Duodenal mucosa (tissue), 2 donors: ENCODE measurements at regions not wholly inside any gene's neighbourhood (a gene's known extent, or its start where the extent isn't known, plus 50 kb on each side); places are given as distances from the start of the nearest gene placed in this dataset.

Experiments used
- H3K27ac ChIP-seq: one replicate; pipeline ENCODE4 v1.7.0; 2013; ENCODE audit warnings: low read depth, low read length
- H3K27me3 ChIP-seq, 2 donors: one replicate each; pipeline ENCODE4 v1.7.0; 2013; ENCODE audit warnings: low read length in 2 of 2, control low read depth in 1 of 2; ENCODE audit not compliant: insufficient read depth in 2 of 2, control insufficient read depth in 1 of 2
- H3K36me3 ChIP-seq, 2 donors: one replicate each; pipeline ENCODE4 v1.7.0; 2013; ENCODE audit warnings: low read length in 2 of 2, control low read depth in 1 of 2; ENCODE audit not compliant: insufficient read depth in 2 of 2, control insufficient read depth in 1 of 2
- H3K4me1 ChIP-seq, 2 donors: one replicate each; pipeline ENCODE4 v1.7.0; 2013; ENCODE audit warnings: low read length in 2 of 2, control low read depth in 1 of 2; ENCODE audit not compliant: insufficient read depth in 2 of 2, control insufficient read depth in 1 of 2
- H3K4me3 ChIP-seq, 2 donors: one replicate each; pipeline ENCODE4 v1.7.0; 2013; ENCODE audit warnings: low read length in 2 of 2, low read depth in 1 of 2
- H3K9ac ChIP-seq, 2 donors: one replicate each; pipeline ENCODE4 v1.7.0; 2013; ENCODE audit warnings: low read length in 2 of 2, low read depth in 1 of 2
- H3K9me3 ChIP-seq, 2 donors: one replicate each; pipeline ENCODE4 v1.7.0; 2013; ENCODE audit warnings: low read length in 2 of 2, control low read depth in 1 of 2; ENCODE audit not compliant: control insufficient read depth in 1 of 2

DNA sequence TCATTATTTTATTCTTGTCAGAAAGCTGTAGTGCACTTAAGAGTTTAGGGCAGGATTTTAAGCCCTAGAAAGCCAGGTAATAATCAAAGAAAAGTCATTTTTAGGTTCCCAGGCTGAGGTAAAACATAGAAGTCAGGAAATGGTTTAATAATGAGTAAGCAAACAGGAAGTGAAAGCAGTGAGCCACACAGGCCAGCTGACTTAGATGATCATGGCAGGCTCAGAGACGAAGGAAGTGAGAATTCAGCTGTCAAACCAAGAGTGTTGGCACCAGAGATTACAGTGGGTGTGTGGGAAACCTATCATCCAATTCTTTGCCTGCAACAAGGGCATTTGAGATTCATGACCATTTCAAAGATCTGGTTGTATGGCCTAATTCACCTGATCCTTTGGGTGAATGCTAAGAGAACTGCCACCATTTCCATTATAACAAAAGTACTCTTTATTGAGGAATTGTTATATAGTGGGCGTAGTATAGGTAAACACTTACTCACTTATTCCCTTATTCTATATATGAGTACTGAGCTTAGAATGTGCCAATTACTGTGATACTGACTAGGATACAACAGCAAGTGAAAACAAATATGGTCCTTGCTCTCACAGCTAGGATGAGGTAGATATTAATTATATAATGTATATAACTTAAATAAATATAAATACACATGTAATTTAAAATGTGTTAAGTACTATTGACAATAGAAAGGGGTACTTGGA is 103.7 kb upstream of the EDNRB start:
- Histone ChIP-seq H3K9me3 (peaks cover 0 to 6% of the 10 kb centered on the region in 2 donors), H3K4me3 (peak overlapping the region in 1 of 2 donors; percentile 26), H3K9ac (no peak overlapping the region), H3K27ac (no peak overlapping the region), H3K36me3 (no peaks in the 10 kb centered on the region), H3K27me3 (no peaks in the 10 kb centered on the region), H3K4me1 (no peaks in the 10 kb centered on the region)

- Histone ChIP-seq H3K9ac (no peak overlapping the region), H3K27ac (no peak overlapping the region), H3K9me3 (peaks cover 0 to 6% of the 10 kb centered on the region in 2 donors)
Observed at GRCh38 chr13:78020861-78021260, 102.2 kb upstream of the EDNRB start.

GRCh38 chr13:78015782-78016181 is 97.2 kb upstream of the EDNRB start:
- Histone ChIP-seq H3K4me3 (no peak overlapping the region), H3K4me1 (no peaks in the 10 kb centered on the region), H3K27me3 (no peaks in the 10 kb centered on the region), H3K9me3 (no peaks in the 10 kb centered on the region), H3K27ac (no peak overlapping the region), H3K9ac (no peak overlapping the region), H3K36me3 (no peaks in the 10 kb centered on the region)

More at GRCh38 chr13:78020861-78021260, 102.2 kb upstream of the EDNRB start:
- Histone ChIP-seq H3K36me3 (no peaks in the 10 kb centered on the region), H3K4me1 (no peaks in the 10 kb centered on the region), H3K4me3 (no peak overlapping the region), H3K27me3 (no peaks in the 10 kb centered on the region)

- Histone ChIP-seq H3K27me3 (no peaks in the 10 kb centered on the region), H3K4me3 (no peak overlapping the region), H3K36me3 (no peaks in the 10 kb centered on the region)
Observed at GRCh38 chr13:78012046-78012445, 93.4 kb upstream of the EDNRB start.

DNA sequence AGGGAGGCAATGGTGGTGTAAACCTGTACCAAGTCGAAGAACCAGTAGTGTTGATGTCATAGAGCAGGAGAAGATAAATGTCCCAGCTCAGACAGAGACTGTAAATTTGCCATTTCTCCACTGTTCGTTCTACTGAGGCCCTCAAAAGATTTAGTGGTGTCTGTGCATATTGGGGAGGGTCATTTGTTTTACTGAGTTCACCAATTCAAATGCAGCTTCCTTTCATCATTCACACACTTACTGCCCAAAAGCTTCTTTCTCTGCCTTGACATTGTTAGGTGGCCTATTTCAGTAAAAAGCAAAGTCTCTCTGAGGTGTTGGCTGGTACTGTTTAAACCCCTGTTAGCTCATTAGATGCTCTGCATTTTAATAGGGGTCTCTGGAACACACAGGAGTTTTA is 86.2 kb upstream of the EDNRB start:
- no peak overlapping the region for H3K27ac ChIP-seq
- H3K9ac ChIP-seq = no peak overlapping the region
- no peaks in the 10 kb centered on the region for H3K4me1 ChIP-seq
- no peaks in the 10 kb centered on the region for H3K27me3 ChIP-seq
- H3K4me3 ChIP-seq = no peak overlapping the region
- no peaks in the 10 kb centered on the region for H3K9me3 ChIP-seq
- no peaks in the 10 kb centered on the region for H3K36me3 ChIP-seq

More at GRCh38 chr13:78012046-78012445, 93.4 kb upstream of the EDNRB start:
- Histone ChIP-seq H3K9me3 (no peaks in the 10 kb centered on the region), H3K27ac (no peak overlapping the region), H3K4me1 (no peaks in the 10 kb centered on the region), H3K9ac (no peak overlapping the region)

DNA sequence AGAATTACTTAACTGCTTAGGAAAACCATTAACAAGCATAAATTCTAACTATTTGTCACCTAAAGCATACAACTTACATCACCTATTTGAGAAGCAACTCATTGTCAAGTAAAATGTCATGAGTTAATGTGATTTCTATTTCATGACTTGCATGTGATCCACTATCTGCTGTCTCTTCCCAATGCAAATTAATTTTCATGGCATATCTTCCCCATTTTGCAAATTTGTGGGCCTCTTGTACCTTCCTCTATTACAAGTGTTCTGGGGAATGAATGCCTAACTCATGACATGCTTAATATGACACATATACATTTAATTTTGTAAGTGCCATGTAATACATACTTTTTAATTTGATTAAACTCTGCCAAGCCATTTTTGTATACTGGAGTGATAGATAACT is 81.1 kb upstream of the EDNRB start:
- no peak overlapping the region for H3K27ac ChIP-seq
- H3K27me3 ChIP-seq = no peaks in the 10 kb centered on the region
- no peaks in the 10 kb centered on the region for H3K36me3 ChIP-seq
- no peaks in the 10 kb centered on the region for H3K4me1 ChIP-seq
- H3K9me3 ChIP-seq = no peaks in the 10 kb centered on the region
- H3K9ac ChIP-seq = no peak overlapping the region
- H3K4me3 ChIP-seq = no peak overlapping the region

- no peaks in the 10 kb centered on the region for H3K4me1 ChIP-seq
- H3K36me3 ChIP-seq = no peaks in the 10 kb centered on the region
- no peak overlapping the region for H3K4me3 ChIP-seq
- no peaks in the 10 kb centered on the region for H3K27me3 ChIP-seq
- H3K9ac ChIP-seq = no peak overlapping the region
- no peaks in the 10 kb centered on the region for H3K9me3 ChIP-seq
- H3K27ac ChIP-seq = no peak overlapping the region
Observed at GRCh38 chr13:77994166-77994565, 75.5 kb upstream of the EDNRB start.

- Histone ChIP-seq H3K9ac (no peak overlapping the region), H3K4me3 (no peak overlapping the region), H3K4me1 (no peaks in the 10 kb centered on the region), H3K27me3 (no peaks in the 10 kb centered on the region), H3K9me3 (no peaks in the 10 kb centered on the region), H3K36me3 (no peaks in the 10 kb centered on the region), H3K27ac (no peak overlapping the region)
Observed at GRCh38 chr13:77991003-77991402, 72.4 kb upstream of the EDNRB start.

- no peaks in the 10 kb centered on the region for H3K4me1 ChIP-seq
- H3K36me3 ChIP-seq = no peaks in the 10 kb centered on the region
- no peak overlapping the region for H3K9ac ChIP-seq
- H3K9me3 ChIP-seq = no peaks in the 10 kb centered on the region
- no peaks in the 10 kb centered on the region for H3K27me3 ChIP-seq
- no peak overlapping the region for H3K4me3 ChIP-seq
- no peak overlapping the region for H3K27ac ChIP-seq
Observed at GRCh38 chr13:77989281-77989680, 70.7 kb upstream of the EDNRB start.

DNA sequence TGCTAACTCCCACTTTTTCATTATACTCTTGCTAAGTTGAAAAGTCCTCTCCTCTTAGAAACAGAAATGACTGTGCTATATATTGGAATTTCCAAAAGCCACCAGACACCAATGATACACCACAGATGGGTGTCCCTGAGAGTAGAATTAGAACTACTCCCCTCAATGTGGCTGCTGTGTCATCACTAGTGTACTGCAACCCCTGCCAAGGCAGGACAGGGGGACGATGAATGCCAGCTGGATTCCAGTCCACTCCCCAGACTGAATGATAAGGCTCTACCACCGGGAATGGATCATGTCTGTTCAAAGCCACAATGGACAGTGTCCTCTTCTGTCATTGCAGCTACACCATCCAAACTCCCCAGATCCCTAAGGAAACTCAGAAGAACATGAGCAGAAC is 69.7 kb upstream of the EDNRB start:
- no peaks in the 10 kb centered on the region for H3K9me3 ChIP-seq
- no peak overlapping the region for H3K9ac ChIP-seq
- H3K36me3 ChIP-seq = no peaks in the 10 kb centered on the region
- H3K4me3 ChIP-seq = no peak overlapping the region
- no peaks in the 10 kb centered on the region for H3K27me3 ChIP-seq
- H3K27ac ChIP-seq = no peak overlapping the region
- no peaks in the 10 kb centered on the region for H3K4me1 ChIP-seq
